ENCODE measurements at regions not wholly inside any gene's neighbourhood (a gene's known extent, or its start where the extent isn't known, plus 50 kb on each side); places are given as distances from the start of the nearest gene placed in this dataset.

DNA sequence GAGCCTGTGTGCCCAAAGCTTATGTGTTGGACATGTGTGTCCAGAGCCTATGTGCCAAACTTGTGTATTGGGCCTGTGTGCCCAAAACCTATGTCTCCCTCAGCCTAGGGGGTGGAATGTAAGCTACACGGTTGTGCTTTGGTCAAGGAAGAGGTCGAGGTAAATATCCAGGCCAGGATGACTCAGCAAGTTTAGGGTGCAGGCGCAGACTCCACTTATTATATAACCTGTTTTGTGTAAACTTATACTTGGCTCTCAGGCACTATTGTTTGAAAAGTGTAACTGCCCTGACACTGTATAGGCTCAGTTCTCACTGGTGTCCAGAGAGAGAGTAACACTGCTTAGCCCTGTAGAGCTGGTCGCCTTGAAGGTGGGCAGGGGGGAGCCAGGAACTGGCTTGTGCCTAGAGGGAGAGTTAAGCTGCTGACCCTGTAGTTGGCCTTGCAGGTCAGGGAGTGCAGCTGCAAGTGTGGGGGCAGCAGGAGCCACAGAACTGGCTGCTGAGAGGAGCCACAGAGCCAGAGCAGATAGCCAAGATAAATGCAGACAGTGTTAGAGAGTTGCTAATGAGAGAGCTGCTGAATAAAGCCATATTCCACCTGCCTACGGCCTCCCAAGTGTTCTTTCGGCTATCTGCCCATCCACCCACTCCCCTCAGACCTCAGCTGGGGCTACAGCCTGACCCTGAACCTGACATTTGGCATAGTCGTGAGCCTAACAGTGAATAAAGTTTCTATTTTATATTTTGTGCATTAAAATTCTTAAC lies 517.2 kb upstream of the SLITRK1 start:
- H3K27me3 ChIP-seq (ENCODE audit: insufficient read depth, low read length), result no peaks in the 10 kb centered on the region
- H3K4me1 ChIP-seq (ENCODE audit: control insufficient read depth in 1 of 2, insufficient read depth in 2 of 2, low read length in 2 of 2), result no peaks in the 10 kb centered on the region
- H3K9me2 ChIP-seq (ENCODE audit: insufficient read depth), result no peaks in the 10 kb centered on the region
- no peak overlapping the region for H3K27ac ChIP-seq (ENCODE audit: low read depth, low read length)
- ATAC-seq (no peak), DNase-seq (ENCODE audit: low read depth, low spot score) (no peak)
- intact Hi-C loops (cut with micrococcal nuclease), result no loop called here
- BruUV-seq (replicated peaks), result no TSS peak
- no peak overlapping the region for H3K9ac ChIP-seq (ENCODE audit: low read length)
- no peaks in the 10 kb centered on the region for H3K36me3 ChIP-seq (ENCODE audit: control insufficient read depth in 1 of 2, insufficient read depth in 2 of 2, low read length in 2 of 2)
- H3K4me2 ChIP-seq (ENCODE audit: low read length), result no peak overlapping the region
- H2AFZ ChIP-seq (ENCODE audit: low read depth, low read length, poor library complexity, severe bottlenecking), result no peak overlapping the region
- TF ChIP-seq, protein P1, sequence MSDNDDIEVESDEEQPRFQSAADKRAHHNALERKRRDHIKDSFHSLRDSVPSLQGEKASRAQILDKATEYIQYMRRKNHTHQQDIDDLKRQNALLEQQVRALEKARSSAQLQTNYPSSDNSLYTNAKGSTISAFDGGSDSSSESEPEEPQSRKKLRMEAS (IDR thresholded peaks at IDR 0.05), result no peak
- TF ChIP-seq JUND (IDR thresholded peaks at IDR 0.05), result no peak
- TF ChIP-seq POLR2A (IDR thresholded peaks at IDR 0.05; ENCODE audit: borderline replicate concordance, extremely low read depth, insufficient read depth, insufficient read length), result no peak
- TF ChIP-seq SIN3A (IDR thresholded peaks at IDR 0.05; ENCODE audit: low read depth), result no peak
- no peak for TF ChIP-seq SRF (IDR thresholded peaks at IDR 0.05; ENCODE audit: low read depth)
- no peak for TF ChIP-seq EZH2phosphoT487 (IDR thresholded peaks at IDR 0.05; ENCODE audit: borderline replicate concordance)
- no peak for TF ChIP-seq YY1 (IDR thresholded peaks at IDR 0.05; ENCODE audit: extremely low read depth, insufficient replicate concordance, low read depth, low read length)
- H4K20me1 ChIP-seq (ENCODE audit: insufficient read depth), result no peaks in the 10 kb centered on the region
- H3K4me3 ChIP-seq (replicated peaks in 1 of 2; ENCODE audit: low read depth in 1 of 2, low read length in 2 of 2), result no peak overlapping the region
- RAD21 ChIA-PET (ENCODE audit: low non-redundant PET in 1 of 2, low total read pairs in 2 of 2, uncharacterized antibody in 2 of 2, unreplicated experiment in 2 of 2), result no interaction called here
- POLR2A ChIA-PET, result no interaction called here
- CTCF ChIA-PET, result no interaction called here
- H3K9me3 ChIP-seq (ENCODE audit: control insufficient read depth in 1 of 2, insufficient read depth in 1 of 2, low read depth in 1 of 2, low read length in 2 of 2), result peaks cover 0 to 17% of the 10 kb centered on the region in 2 experiments; a peak in 2 of 4 replicates
- H3K79me2 ChIP-seq (ENCODE audit: insufficient read depth, low read length), result no peaks in the 10 kb centered on the region

DNA sequence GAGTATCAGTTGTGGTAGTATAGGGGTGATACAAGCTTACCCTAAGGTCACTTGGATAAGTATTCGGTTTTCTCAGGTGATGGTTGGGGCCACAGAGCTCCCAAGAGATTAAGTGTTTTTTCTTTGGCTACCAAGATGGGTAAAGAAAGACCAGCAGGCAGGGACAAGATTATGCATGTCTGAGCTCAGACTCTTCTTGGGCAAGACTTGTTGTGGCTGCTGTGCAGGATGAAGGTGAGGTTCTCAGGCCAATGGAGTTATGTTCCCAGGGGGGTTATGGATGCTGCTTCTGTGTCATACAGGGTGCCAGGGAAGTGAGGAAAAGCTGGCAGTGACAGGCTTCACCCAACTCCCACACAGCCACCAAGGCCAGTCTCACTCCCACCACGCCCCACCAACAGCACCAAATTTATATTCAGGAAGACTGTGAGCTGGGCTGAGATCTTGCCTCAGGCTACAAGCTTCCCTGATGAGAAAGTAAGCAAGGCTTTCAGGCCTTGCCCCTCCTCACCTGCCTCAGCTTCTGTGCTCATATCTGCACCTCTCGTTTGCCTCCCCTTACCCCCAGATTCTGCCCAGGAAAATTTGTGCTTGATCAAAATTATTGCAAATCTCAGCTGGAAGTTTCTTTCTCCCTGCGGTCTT lies 511.8 kb upstream of the SLITRK1 start:
- ChIA-PET CTCF (no interaction called here), POLR2A (no interaction called here), RAD21 (ENCODE audit: low non-redundant PET in 1 of 2, low total read pairs in 2 of 2, uncharacterized antibody in 2 of 2, unreplicated experiment in 2 of 2) (no interaction called here)
- no TSS peak for BruUV-seq (replicated peaks)
- no peak for DNase-seq (ENCODE audit: low read depth, low spot score)
- Histone ChIP-seq H3K27ac (ENCODE audit: low read depth, low read length) (no peak overlapping the region), H3K9me2 (ENCODE audit: insufficient read depth) (no peaks in the 10 kb centered on the region), H3K79me2 (ENCODE audit: insufficient read depth, low read length) (no peaks in the 10 kb centered on the region), H3K4me2 (ENCODE audit: low read length) (no peak overlapping the region), H3K9ac (ENCODE audit: low read length) (no peak overlapping the region), H4K20me1 (ENCODE audit: insufficient read depth) (no peaks in the 10 kb centered on the region), H2AFZ (ENCODE audit: low read depth, low read length, poor library complexity, severe bottlenecking) (no peak overlapping the region), H3K36me3 (ENCODE audit: control insufficient read depth in 1 of 2, insufficient read depth in 2 of 2, low read length in 2 of 2) (no peaks in the 10 kb centered on the region), H3K9me3 (ENCODE audit: control insufficient read depth in 1 of 2, insufficient read depth in 1 of 2, low read depth in 1 of 2, low read length in 2 of 2) (peaks cover 0 to 10% of the 10 kb centered on the region in 2 experiments; a peak in 2 of 4 replicates), H3K27me3 (ENCODE audit: insufficient read depth, low read length) (no peaks in the 10 kb centered on the region), H3K4me3 (replicated peaks in 1 of 2; ENCODE audit: low read depth in 1 of 2, low read length in 2 of 2) (no peak overlapping the region), H3K4me1 (ENCODE audit: control insufficient read depth in 1 of 2, insufficient read depth in 2 of 2, low read length in 2 of 2) (no peaks in the 10 kb centered on the region)
- intact Hi-C loops (cut with micrococcal nuclease), result no loop called here
- ATAC-seq, result no peak
- TF ChIP-seq EZH2phosphoT487 (IDR thresholded peaks at IDR 0.05; ENCODE audit: borderline replicate concordance) (no peak), POLR2AphosphoS5 (IDR thresholded peaks at IDR 0.05; ENCODE audit: low read depth, low read length) (no peak), ELF1 (IDR thresholded peaks at IDR 0.05; ENCODE audit: borderline replicate concordance, low read depth) (no peak), ZNF274 (IDR thresholded peaks at IDR 0.05; ENCODE audit: low read depth, low read length) (no peak), FOSL1 (IDR thresholded peaks at IDR 0.05; ENCODE audit: low read depth) (no peak)
- TF ChIP-seq, protein P2, sequence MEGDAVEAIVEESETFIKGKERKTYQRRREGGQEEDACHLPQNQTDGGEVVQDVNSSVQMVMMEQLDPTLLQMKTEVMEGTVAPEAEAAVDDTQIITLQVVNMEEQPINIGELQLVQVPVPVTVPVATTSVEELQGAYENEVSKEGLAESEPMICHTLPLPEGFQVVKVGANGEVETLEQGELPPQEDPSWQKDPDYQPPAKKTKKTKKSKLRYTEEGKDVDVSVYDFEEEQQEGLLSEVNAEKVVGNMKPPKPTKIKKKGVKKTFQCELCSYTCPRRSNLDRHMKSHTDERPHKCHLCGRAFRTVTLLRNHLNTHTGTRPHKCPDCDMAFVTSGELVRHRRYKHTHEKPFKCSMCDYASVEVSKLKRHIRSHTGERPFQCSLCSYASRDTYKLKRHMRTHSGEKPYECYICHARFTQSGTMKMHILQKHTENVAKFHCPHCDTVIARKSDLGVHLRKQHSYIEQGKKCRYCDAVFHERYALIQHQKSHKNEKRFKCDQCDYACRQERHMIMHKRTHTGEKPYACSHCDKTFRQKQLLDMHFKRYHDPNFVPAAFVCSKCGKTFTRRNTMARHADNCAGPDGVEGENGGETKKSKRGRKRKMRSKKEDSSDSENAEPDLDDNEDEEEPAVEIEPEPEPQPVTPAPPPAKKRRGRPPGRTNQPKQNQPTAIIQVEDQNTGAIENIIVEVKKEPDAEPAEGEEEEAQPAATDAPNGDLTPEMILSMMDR (IDR thresholded peaks at IDR 0.05 in 2 of 3, conservative IDR thresholded peaks at IDR 0.05 in 1 of 3; ENCODE audit: borderline replicate concordance in 1 of 3, insufficient read depth in 1 of 3, low read depth in 2 of 3, low read length in 2 of 3), result no peak
- TF ChIP-seq, protein P1 (IDR thresholded peaks at IDR 0.05), result no peak
- TF ChIP-seq, protein P3, sequence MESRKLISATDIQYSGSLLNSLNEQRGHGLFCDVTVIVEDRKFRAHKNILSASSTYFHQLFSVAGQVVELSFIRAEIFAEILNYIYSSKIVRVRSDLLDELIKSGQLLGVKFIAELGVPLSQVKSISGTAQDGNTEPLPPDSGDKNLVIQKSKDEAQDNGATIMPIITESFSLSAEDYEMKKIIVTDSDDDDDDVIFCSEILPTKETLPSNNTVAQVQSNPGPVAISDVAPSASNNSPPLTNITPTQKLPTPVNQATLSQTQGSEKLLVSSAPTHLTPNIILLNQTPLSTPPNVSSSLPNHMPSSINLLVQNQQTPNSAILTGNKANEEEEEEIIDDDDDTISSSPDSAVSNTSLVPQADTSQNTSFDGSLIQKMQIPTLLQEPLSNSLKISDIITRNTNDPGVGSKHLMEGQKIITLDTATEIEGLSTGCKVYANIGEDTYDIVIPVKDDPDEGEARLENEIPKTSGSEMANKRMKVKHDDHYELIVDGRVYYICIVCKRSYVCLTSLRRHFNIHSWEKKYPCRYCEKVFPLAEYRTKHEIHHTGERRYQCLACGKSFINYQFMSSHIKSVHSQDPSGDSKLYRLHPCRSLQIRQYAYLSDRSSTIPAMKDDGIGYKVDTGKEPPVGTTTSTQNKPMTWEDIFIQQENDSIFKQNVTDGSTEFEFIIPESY (IDR thresholded peaks at IDR 0.05; ENCODE audit: extremely low read depth, insufficient replicate concordance, low read length), result no peak

Measured in HCT116 (cell line).